ENCODE measurements at regions not wholly inside any gene's neighbourhood (a gene's known extent, or its start where the extent isn't known, plus 50 kb on each side); places are given as distances from the start of the nearest gene placed in this dataset.

DNA sequence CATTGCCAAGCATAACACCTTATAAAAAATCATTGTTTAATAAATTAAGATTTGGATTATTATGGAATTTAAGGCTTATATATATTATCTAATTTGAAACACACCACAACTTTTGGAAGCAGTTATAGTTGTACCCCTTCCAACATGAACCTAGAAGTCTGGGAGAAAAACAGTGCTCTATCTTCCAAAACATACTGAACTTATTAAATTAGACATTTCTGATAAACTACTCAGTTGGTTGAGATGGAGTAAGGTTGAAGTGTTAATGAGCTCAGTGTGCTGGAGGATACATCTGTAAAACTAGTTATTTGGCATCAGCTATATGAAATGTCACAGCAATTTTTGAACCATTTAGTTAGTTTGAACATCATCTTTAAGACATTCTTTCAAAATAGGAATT, 227.4 kb downstream of the ALX1 start:
- Histone ChIP-seq H3K4me2 (ENCODE audit: unreplicated experiment) (no peak overlapping the region), H3K9me3 (ENCODE audit: low read depth) (no peaks in the 10 kb centered on the region), H3K27me3 (replicated peaks; ENCODE audit: insufficient read depth) (peaks cover 4% of the 10 kb centered on the region; the same call in 1 of the 2 replicates), H3K4me3 (no peak overlapping the region), H3K9me2 (ENCODE audit: insufficient read depth) (no peaks in the 10 kb centered on the region), H3K79me2 (ENCODE audit: insufficient read depth) (no peaks in the 10 kb centered on the region), H4K20me1 (ENCODE audit: insufficient read depth) (no peaks in the 10 kb centered on the region), H3K27ac (no peak overlapping the region), H3K4me1 (ENCODE audit: insufficient read depth) (no peaks in the 10 kb centered on the region), H3K36me3 (ENCODE audit: low read depth) (no peaks in the 10 kb centered on the region), H2AFZ (no peak overlapping the region), H3K9ac (no peak overlapping the region), H3F3A (ENCODE audit: insufficient read depth) (no peaks in the 10 kb centered on the region)
- DNase-seq: no peak
- in situ Hi-C loops (cut with MboI): no loop called here
- TF ChIP-seq EZH2 (IDR thresholded peaks at IDR 0.05; ENCODE audit: insufficient read depth, poor library complexity, severe bottlenecking) (no peak), EZH2phosphoT487 (IDR thresholded peaks at IDR 0.05; ENCODE audit: insufficient read depth, low read depth) (no peak)

DNA sequence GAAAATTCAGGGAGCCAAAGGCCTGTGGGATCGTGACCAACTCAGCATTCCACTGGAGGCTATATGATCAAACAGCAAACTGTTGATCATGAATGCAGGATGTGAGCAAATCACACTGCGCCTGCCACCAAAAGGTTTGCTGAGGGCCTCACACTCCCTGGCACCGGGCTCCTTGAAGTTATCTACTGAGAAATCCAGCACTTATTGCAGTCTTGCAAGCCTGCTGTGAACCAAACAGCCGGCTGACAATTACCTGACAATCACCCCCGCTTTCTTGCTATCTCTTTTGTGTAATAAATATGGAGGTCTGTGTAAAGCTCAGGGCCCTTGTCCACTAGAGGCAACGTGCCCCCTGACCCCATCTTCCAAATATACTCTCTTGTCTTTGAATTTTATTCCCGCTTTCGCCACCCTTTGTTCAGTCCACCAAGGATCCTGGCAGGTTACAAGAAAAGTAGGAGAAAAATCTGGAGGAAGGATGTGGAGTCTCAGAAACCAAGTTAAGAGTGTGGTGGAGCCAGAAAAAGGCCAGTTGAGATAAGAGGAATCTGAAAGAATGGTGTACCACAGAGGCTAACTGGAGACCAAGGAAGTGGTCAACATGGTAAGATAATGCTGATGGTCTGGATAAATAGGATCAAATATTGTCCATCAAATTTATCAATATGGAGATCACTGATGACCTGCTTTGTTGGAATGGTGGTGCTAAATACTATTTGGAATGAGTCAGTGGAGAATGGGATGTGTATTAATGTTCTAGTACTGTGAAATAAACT, 229.2 kb downstream of the ALX1 start:
- Histone ChIP-seq H3K9me3 (ENCODE audit: low read depth) (no peaks in the 10 kb centered on the region), H3K36me3 (ENCODE audit: low read depth) (no peaks in the 10 kb centered on the region), H3K4me1 (ENCODE audit: insufficient read depth) (no peaks in the 10 kb centered on the region), H3K27ac (no peak overlapping the region), H3K4me3 (no peak overlapping the region), H3F3A (ENCODE audit: insufficient read depth) (no peaks in the 10 kb centered on the region), H2AFZ (no peak overlapping the region), H3K9ac (no peak overlapping the region), H4K20me1 (ENCODE audit: insufficient read depth) (no peaks in the 10 kb centered on the region), H3K79me2 (ENCODE audit: insufficient read depth) (no peaks in the 10 kb centered on the region), H3K27me3 (replicated peaks; ENCODE audit: insufficient read depth) (peaks cover under 1% of the 10 kb centered on the region; the same call in 1 of the 2 replicates), H3K4me2 (ENCODE audit: unreplicated experiment) (no peak overlapping the region), H3K9me2 (ENCODE audit: insufficient read depth) (no peaks in the 10 kb centered on the region)
- DNase-seq: no peak
- 53 to 56% methylated on average over 8 of the region's 8 CpGs for WGBS, 2 experiments (ENCODE audit: low coverage in 1 of 2, low lambda C conversion rate in 2 of 2, missing lambda C conversion rate in 2 of 2)
- in situ Hi-C loops (cut with MboI): no loop called here
- TF ChIP-seq EZH2phosphoT487 (IDR thresholded peaks at IDR 0.05; ENCODE audit: insufficient read depth, low read depth) (no peak), EZH2 (IDR thresholded peaks at IDR 0.05; ENCODE audit: insufficient read depth, poor library complexity, severe bottlenecking) (no peak)

DNA sequence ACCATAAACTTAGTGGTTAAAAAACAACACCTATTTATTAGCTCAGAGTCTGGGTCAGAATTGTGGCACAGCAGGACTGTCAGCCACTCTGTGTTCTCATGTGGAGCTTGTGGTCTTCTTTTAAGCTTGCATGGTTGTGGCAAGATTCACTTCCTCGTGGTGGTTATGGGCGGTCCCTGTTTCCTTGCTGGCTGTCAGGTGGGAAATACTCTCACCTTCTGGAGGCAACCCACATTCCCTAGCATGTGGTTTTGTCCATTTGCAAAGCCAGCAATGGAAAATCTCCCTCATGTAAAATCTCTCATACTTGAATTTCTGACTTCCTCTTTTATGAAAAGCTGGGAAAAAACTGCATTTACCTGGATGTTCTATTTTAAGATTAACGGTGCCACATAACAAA, 229.8 kb downstream of the ALX1 start:
- Histone ChIP-seq H3K9me2 (ENCODE audit: insufficient read depth) (no peaks in the 10 kb centered on the region), H2AFZ (no peak overlapping the region), H3K79me2 (ENCODE audit: insufficient read depth) (no peaks in the 10 kb centered on the region), H4K20me1 (ENCODE audit: insufficient read depth) (no peaks in the 10 kb centered on the region), H3F3A (ENCODE audit: insufficient read depth) (no peaks in the 10 kb centered on the region), H3K9ac (no peak overlapping the region), H3K4me2 (ENCODE audit: unreplicated experiment) (no peak overlapping the region), H3K9me3 (ENCODE audit: low read depth) (no peaks in the 10 kb centered on the region), H3K27ac (no peak overlapping the region), H3K4me3 (no peak overlapping the region), H3K4me1 (ENCODE audit: insufficient read depth) (no peaks in the 10 kb centered on the region), H3K27me3 (replicated peaks; ENCODE audit: insufficient read depth) (no peaks in the 10 kb centered on the region), H3K36me3 (ENCODE audit: low read depth) (no peaks in the 10 kb centered on the region)
- 61 to 65% methylated on average over 3 of the region's 3 CpGs for WGBS, 2 experiments (ENCODE audit: low coverage in 1 of 2, low lambda C conversion rate in 2 of 2, missing lambda C conversion rate in 2 of 2)
- in situ Hi-C loops (cut with MboI): no loop called here
- TF ChIP-seq EZH2 (IDR thresholded peaks at IDR 0.05; ENCODE audit: insufficient read depth, poor library complexity, severe bottlenecking): no peak
- TF ChIP-seq EZH2phosphoT487 (IDR thresholded peaks at IDR 0.05; ENCODE audit: insufficient read depth, low read depth): no peak
- DNase-seq: no peak

DNA sequence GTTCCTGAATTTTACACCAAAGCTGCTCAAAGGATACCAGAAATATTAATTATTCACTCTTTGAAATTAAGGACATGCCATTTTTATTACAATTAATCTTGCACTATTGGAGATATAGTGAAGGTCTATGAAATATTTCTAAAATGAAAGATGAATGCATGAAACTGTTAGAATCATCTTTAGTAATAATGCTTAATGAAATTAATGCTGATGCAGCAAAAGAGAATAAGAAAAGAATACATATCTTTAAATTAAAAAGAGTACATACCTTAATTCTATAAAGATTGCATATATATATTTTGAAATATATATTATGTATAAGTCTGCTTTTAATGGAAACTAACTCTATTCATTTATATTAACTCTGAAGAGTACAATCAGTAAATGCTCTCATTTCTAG, 236.0 kb downstream of the ALX1 start:
- Histone ChIP-seq H3K4me1 (ENCODE audit: insufficient read depth) (no peaks in the 10 kb centered on the region), H2AFZ (no peak overlapping the region), H3K9ac (no peak overlapping the region), H3K4me3 (no peak overlapping the region), H3K4me2 (ENCODE audit: unreplicated experiment) (no peak overlapping the region), H3F3A (ENCODE audit: insufficient read depth) (no peaks in the 10 kb centered on the region), H3K9me3 (ENCODE audit: low read depth) (no peaks in the 10 kb centered on the region), H3K79me2 (ENCODE audit: insufficient read depth) (no peaks in the 10 kb centered on the region), H3K9me2 (ENCODE audit: insufficient read depth) (no peaks in the 10 kb centered on the region), H3K27ac (no peak overlapping the region), H3K36me3 (ENCODE audit: low read depth) (no peaks in the 10 kb centered on the region), H3K27me3 (replicated peaks; ENCODE audit: insufficient read depth) (no peaks in the 10 kb centered on the region; the same call in 1 of the 2 replicates), H4K20me1 (ENCODE audit: insufficient read depth) (no peaks in the 10 kb centered on the region)
- in situ Hi-C loops (cut with MboI): no loop called here
- TF ChIP-seq EZH2 (IDR thresholded peaks at IDR 0.05; ENCODE audit: insufficient read depth, poor library complexity, severe bottlenecking) (no peak), EZH2phosphoT487 (IDR thresholded peaks at IDR 0.05; ENCODE audit: insufficient read depth, low read depth) (no peak)
- no peak for DNase-seq

Data from GM23248 (cell line).